Epidermal melanocyte (primary cell): ENCODE measurements at regions not wholly inside any gene's neighbourhood (a gene's known extent, or its start where the extent isn't known, plus 50 kb on each side); places are given as distances from the start of the nearest gene placed in this dataset.

ENCODE experiments used
- DNase-seq: peaks from one replicate; pipeline ENCODE4 v3.0.0; 2011; ENCODE audit warnings: low spot score; ENCODE audit not compliant: insufficient read length

GRCh38 chr7:1320616-1321240, 88.1 kb downstream of the UNCX start:
- DNase-seq, result no peak

- no peak for DNase-seq
These were observed 89.0 kb downstream of the UNCX start for GRCh38 chr7:1321411-1322239.

- DNase-seq, result no peak
These were observed 89.8 kb downstream of the UNCX start for GRCh38 chr7:1322240-1323110.

GRCh38 chr7:1323178-1324027, 90.7 kb downstream of the UNCX start:
- no peak for DNase-seq

- no peak for DNase-seq
These were observed 91.6 kb downstream of the UNCX start for GRCh38 chr7:1324028-1324900.

GRCh38 chr7:1325246-1325645, 92.6 kb downstream of the UNCX start:
- DNase-seq, result no peak

- no peak for DNase-seq
These were observed 93.2 kb downstream of the UNCX start for GRCh38 chr7:1325646-1326510.

GRCh38 chr7:1326511-1326785, 93.8 kb downstream of the UNCX start:
- no peak for DNase-seq

- DNase-seq, result no peak
These were observed 96.6 kb downstream of the UNCX start for GRCh38 chr7:1329261-1329660.

- DNase-seq, result no peak
These were observed 97.5 kb downstream of the UNCX start for GRCh38 chr7:1329966-1330800.

GRCh38 chr7:1330801-1331425, 98.2 kb downstream of the UNCX start:
- DNase-seq, result no peak

GRCh38 chr7:1331561-1332467, 99.1 kb downstream of the UNCX start:
- no peak for DNase-seq

- no peak for DNase-seq
These were observed 103.8 kb downstream of the UNCX start for GRCh38 chr7:1336509-1336908.

- DNase-seq, result no peak
These were observed 106.9 kb downstream of the UNCX start for GRCh38 chr7:1339611-1340010.

- DNase-seq, result no peak
These were observed 107.4 kb downstream of the UNCX start for GRCh38 chr7:1340031-1340430.

- no peak for DNase-seq
These were observed 108.0 kb downstream of the UNCX start for GRCh38 chr7:1340461-1341360.
